HCT116 (cell line): ENCODE measurements at regions not wholly inside any gene's neighbourhood (a gene's known extent, or its start where the extent isn't known, plus 50 kb on each side); places are given as distances from the start of the nearest gene placed in this dataset.

Experiments used
- ATAC-seq: fragments of 200-7000 bp; cut with Tn5 transposase; 2 replicates; pipeline ENCODE4 v1.9.1; 2020; ENCODE audit warnings: mild to moderate bottlenecking, moderate library complexity
- BruUV-seq: library from RNA; stranded (reverse); fragments of 400-500 nt; replicated peaks from 2 replicates; lab custom pipeline; 2021; lab: Mats Ljungman, UMichigan
- CTCF ChIA-PET: fragments of 300-600 bp; sonication (Branson Sonifier 250); formaldehyde crosslinking; loops from one replicate; lab custom pipeline; 2021; ENCODE audit warnings: antibody characterized with exemption; lab: Charles Lee
- POLR2A ChIA-PET: fragments of 300-600, 350-600 bp; sonication (Branson Sonifier 250); formaldehyde crosslinking; loops from one replicate; lab custom pipeline; 2021; ENCODE audit warnings: antibody characterized with exemption; lab: Charles Lee
- RAD21 ChIA-PET, 2 experiments: fragments of 300-600 bp; sonication (Branson Sonifier 250); formaldehyde crosslinking; loops; one replicate each; lab custom pipeline; 2023; ENCODE audit warnings: low total read pairs in 2 of 2; ENCODE audit not compliant: uncharacterized antibody in 2 of 2, unreplicated experiment in 2 of 2, low non-redundant PET in 1 of 2; lab: Charles Lee
- DNase-seq: peaks from one replicate; pipeline ENCODE4 v3.0.0-alpha.2; 2010; ENCODE audit warnings: low read depth, low spot score
- H2AFZ ChIP-seq: fragments of 200-600 bp; shearing (Covaris generic), sonication (generic); 2 replicates; pipeline ENCODE4 v1.6.1; 2017; ENCODE audit warnings: low read depth, mixed run types, mixed read lengths, antibody characterized with exemption, low read length; ENCODE audit not compliant: poor library complexity, severe bottlenecking
- H3K27ac ChIP-seq: 2 replicates; pipeline ENCODE4 v1.5.1; 2012; ENCODE audit warnings: low read depth, low read length
- H3K27me3 ChIP-seq: fragments of 200-600 bp; sonication (generic); 2 replicates; pipeline ENCODE4 v1.6.1; 2016; ENCODE audit warnings: mixed run types, low read length, mixed read lengths; ENCODE audit not compliant: insufficient read depth
- H3K36me3 ChIP-seq, 2 experiments: fragments of 200-500 bp in 1 of 2; fragments of 200-600 bp in 1 of 2; sonication (Bioruptor generic) in 1 of 2; sonication (generic) in 1 of 2; 2 replicates each; pipeline versions ENCODE4 v1.5.1 to v1.6.1; 2014 to 2016; ENCODE audit warnings: low read length in 2 of 2, inconsistent platforms in 1 of 2, mixed read lengths in 1 of 2, mixed run types in 1 of 2; ENCODE audit not compliant: insufficient read depth in 2 of 2, control insufficient read depth in 1 of 2
- H3K4me1 ChIP-seq, 2 experiments: fragments of 200-600 bp in 1 of 2; sonication (generic) in 1 of 2; 2 replicates each; pipeline versions ENCODE4 v1.5.1 to v1.6.1; 2012 to 2017; ENCODE audit warnings: low read length in 2 of 2, inconsistent platforms in 1 of 2, mild to moderate bottlenecking in 1 of 2, mixed read lengths in 1 of 2, mixed run types in 1 of 2, moderate library complexity in 1 of 2; ENCODE audit not compliant: insufficient read depth in 2 of 2, control insufficient read depth in 1 of 2
- H3K4me2 ChIP-seq: fragments of 200-600 bp; sonication (generic); 2 replicates; pipeline ENCODE4 v1.6.1; 2017; ENCODE audit warnings: mixed run types, low read length, mixed read lengths
- H3K4me3 ChIP-seq, 2 experiments: fragments of 200-600 bp in 1 of 2; sonication (generic) in 1 of 2; replicated peaks in 1 of 2; 2 replicates each; pipeline ENCODE4 v1.5.1; 2011 to 2016; ENCODE audit warnings: low read length in 2 of 2, control low read depth in 1 of 2, low read depth in 1 of 2, mild to moderate bottlenecking in 1 of 2, mixed read lengths in 1 of 2, mixed run types in 1 of 2
- H3K79me2 ChIP-seq: fragments of 200-600 bp; sonication (generic); 2 replicates; pipeline ENCODE4 v1.6.1; 2017; ENCODE audit warnings: mild to moderate bottlenecking, mixed run types, low read length, moderate library complexity, mixed read lengths; ENCODE audit not compliant: insufficient read depth
- H3K9ac ChIP-seq: fragments of 200-600 bp; sonication (generic); 2 replicates; pipeline ENCODE4 v1.6.1; 2016; ENCODE audit warnings: low read length, mixed read lengths
- H3K9me2 ChIP-seq: fragments of 200-600 bp; sonication (generic), shearing (Covaris generic); 2 replicates; pipeline ENCODE4 v1.6.1; 2017; ENCODE audit warnings: mixed run types, mild to moderate bottlenecking, moderate library complexity; ENCODE audit not compliant: insufficient read depth
- H3K9me3 ChIP-seq, 2 experiments: fragments of 200-500 bp in 1 of 2; fragments of 200-600 bp in 1 of 2; sonication (Bioruptor generic) in 1 of 2; sonication (generic) in 1 of 2; 2 replicates each; pipeline ENCODE4 v1.6.1; 2014 to 2017; ENCODE audit warnings: low read length in 2 of 2, mixed read lengths in 2 of 2, inconsistent platforms in 1 of 2, low read depth in 1 of 2, mild to moderate bottlenecking in 1 of 2, mixed run types in 1 of 2, moderate library complexity in 1 of 2; ENCODE audit not compliant: control insufficient read depth in 1 of 2, insufficient read depth in 1 of 2
- H4K20me1 ChIP-seq: fragments of 200-600 bp; sonication (generic), shearing (Covaris generic); 2 replicates; pipeline ENCODE4 v1.6.1; 2017; ENCODE audit warnings: mixed run types, mild to moderate bottlenecking, moderate library complexity; ENCODE audit not compliant: insufficient read depth
- CEBPB ChIP-seq: IDR thresholded peaks from 2 replicates; pipeline ENCODE4 v1.6.1; 2012; ENCODE audit warnings: low read depth
- EGR1 ChIP-seq: IDR thresholded peaks from 2 replicates; pipeline ENCODE4 v1.6.1; 2012; ENCODE audit warnings: low read depth
- ELF1 ChIP-seq: IDR thresholded peaks from 2 replicates; pipeline ENCODE4 v1.6.1; 2012; ENCODE audit warnings: low read depth, borderline replicate concordance
- EZH2 ChIP-seq: fragments of 200-600 bp; sonication (generic); IDR thresholded peaks from 2 replicates; pipeline ENCODE4 v1.6.1; 2017; ENCODE audit warnings: antibody characterized with exemption, mixed run types
- EZH2phosphoT487 ChIP-seq: fragments of 200-600 bp; IDR thresholded peaks from 2 replicates; pipeline ENCODE4 v1.6.1; 2018; ENCODE audit warnings: antibody characterized with exemption, borderline replicate concordance
- FOSL1 ChIP-seq: IDR thresholded peaks from 2 replicates; pipeline ENCODE4 v1.6.1; 2012; ENCODE audit warnings: low read depth
- POLR2A ChIP-seq: IDR thresholded peaks from 2 replicates; pipeline ENCODE4 v1.7.0; 2011; ENCODE audit warnings: borderline replicate concordance; ENCODE audit not compliant: insufficient read depth, insufficient read length; ENCODE audit errors: extremely low read depth
- POLR2AphosphoS5 ChIP-seq: IDR thresholded peaks from 2 replicates; pipeline ENCODE4 v1.6.1; 2011; ENCODE audit warnings: mild to moderate bottlenecking, low read depth, low read length, moderate library complexity
- RAD21 ChIP-seq: IDR thresholded peaks from 2 replicates; pipeline ENCODE4 v1.6.1; 2012; ENCODE audit warnings: low read depth, mild to moderate bottlenecking
- SIN3A ChIP-seq: IDR thresholded peaks from 2 replicates; pipeline ENCODE4 v1.6.1; 2012; ENCODE audit warnings: low read depth
- SRF ChIP-seq: IDR thresholded peaks from 2 replicates; pipeline ENCODE4 v1.6.1; 2012; ENCODE audit warnings: low read depth
- TCF7L2 ChIP-seq: IDR thresholded peaks from 2 replicates; pipeline ENCODE4 v1.7.0; 2011; ENCODE audit warnings: borderline replicate concordance, inconsistent platforms; ENCODE audit not compliant: insufficient read depth, insufficient read length; ENCODE audit errors: extremely low read depth
- YY1 ChIP-seq: IDR thresholded peaks from 2 replicates; pipeline ENCODE4 v1.6.1; 2011; ENCODE audit warnings: low read length, low read depth, moderate library complexity, mild to moderate bottlenecking; ENCODE audit not compliant: insufficient replicate concordance; ENCODE audit errors: extremely low read depth
- intact Hi-C: fragments of 100-400 bp; cut with micrococcal nuclease; formaldehyde crosslinking; loops from 2 replicates; pipeline ENCODE4 v1.10.0; 2022
- TF ChIP-seq, protein P1 (sequence below): IDR thresholded peaks from 2 replicates; pipeline ENCODE4 v1.6.1; 2011; ENCODE audit warnings: mild to moderate bottlenecking, low read length, moderate library complexity; ENCODE audit not compliant: insufficient replicate concordance; ENCODE audit errors: extremely low read depth
- TF ChIP-seq, protein P2 (sequence below): IDR thresholded peaks from 2 replicates; pipeline ENCODE4 v1.6.1; 2012
- TF ChIP-seq, protein P3 (sequence below), 3 experiments: fragments of 200-600 bp in 1 of 3; sonication (generic) in 1 of 3; IDR thresholded peaks in 2 of 3; conservative IDR thresholded peaks in 1 of 3; 2 replicates each; pipeline ENCODE4 v1.5.1; 2012 to 2017; ENCODE audit warnings: low read depth in 2 of 3, low read length in 2 of 3, antibody characterized with exemption in 1 of 3, borderline replicate concordance in 1 of 3, control low read depth in 1 of 3, mild to moderate bottlenecking in 1 of 3, mixed read lengths in 1 of 3, mixed run types in 1 of 3, moderate library complexity in 1 of 3; ENCODE audit not compliant: insufficient read depth in 1 of 3

DNA sequence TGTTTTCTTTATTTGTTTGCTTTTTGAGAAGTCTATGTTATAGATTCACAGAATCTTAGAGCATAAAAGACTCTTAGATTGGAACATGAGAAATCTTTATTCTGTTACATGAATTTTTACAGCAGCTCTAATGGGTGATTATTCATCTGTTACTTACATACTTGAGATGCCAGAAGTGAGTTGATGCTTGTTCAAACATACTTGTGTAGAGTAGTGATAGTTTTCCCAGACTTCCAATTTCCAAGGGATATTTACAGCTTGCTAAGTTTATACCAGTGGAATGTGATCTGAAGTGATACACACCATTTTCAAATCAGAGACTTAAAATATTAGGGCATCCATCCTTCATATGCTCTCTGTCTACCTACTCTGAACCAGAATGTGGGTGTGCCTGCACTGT lies 252.9 kb upstream of the SMIM31 start:
- no peak overlapping the region for H3K9ac ChIP-seq
- POLR2A ChIA-PET, result no interaction called here
- H3K27ac ChIP-seq, result no peak overlapping the region
- no peak for DNase-seq
- no peak overlapping the region for H3K4me2 ChIP-seq
- TF ChIP-seq SIN3A (no peak), FOSL1 (no peak), TCF7L2 (no peak), POLR2A (no peak), POLR2AphosphoS5 (no peak), EZH2 (no peak), SRF (no peak), EGR1 (no peak), CEBPB (no peak), EZH2phosphoT487 (no peak), YY1 (no peak), RAD21 (no peak), ELF1 (no peak)
- TF ChIP-seq, protein P1, sequence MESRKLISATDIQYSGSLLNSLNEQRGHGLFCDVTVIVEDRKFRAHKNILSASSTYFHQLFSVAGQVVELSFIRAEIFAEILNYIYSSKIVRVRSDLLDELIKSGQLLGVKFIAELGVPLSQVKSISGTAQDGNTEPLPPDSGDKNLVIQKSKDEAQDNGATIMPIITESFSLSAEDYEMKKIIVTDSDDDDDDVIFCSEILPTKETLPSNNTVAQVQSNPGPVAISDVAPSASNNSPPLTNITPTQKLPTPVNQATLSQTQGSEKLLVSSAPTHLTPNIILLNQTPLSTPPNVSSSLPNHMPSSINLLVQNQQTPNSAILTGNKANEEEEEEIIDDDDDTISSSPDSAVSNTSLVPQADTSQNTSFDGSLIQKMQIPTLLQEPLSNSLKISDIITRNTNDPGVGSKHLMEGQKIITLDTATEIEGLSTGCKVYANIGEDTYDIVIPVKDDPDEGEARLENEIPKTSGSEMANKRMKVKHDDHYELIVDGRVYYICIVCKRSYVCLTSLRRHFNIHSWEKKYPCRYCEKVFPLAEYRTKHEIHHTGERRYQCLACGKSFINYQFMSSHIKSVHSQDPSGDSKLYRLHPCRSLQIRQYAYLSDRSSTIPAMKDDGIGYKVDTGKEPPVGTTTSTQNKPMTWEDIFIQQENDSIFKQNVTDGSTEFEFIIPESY, result no peak
- TF ChIP-seq, protein P2, sequence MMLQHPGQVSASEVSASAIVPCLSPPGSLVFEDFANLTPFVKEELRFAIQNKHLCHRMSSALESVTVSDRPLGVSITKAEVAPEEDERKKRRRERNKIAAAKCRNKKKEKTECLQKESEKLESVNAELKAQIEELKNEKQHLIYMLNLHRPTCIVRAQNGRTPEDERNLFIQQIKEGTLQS, result no peak
- TF ChIP-seq, protein P3, sequence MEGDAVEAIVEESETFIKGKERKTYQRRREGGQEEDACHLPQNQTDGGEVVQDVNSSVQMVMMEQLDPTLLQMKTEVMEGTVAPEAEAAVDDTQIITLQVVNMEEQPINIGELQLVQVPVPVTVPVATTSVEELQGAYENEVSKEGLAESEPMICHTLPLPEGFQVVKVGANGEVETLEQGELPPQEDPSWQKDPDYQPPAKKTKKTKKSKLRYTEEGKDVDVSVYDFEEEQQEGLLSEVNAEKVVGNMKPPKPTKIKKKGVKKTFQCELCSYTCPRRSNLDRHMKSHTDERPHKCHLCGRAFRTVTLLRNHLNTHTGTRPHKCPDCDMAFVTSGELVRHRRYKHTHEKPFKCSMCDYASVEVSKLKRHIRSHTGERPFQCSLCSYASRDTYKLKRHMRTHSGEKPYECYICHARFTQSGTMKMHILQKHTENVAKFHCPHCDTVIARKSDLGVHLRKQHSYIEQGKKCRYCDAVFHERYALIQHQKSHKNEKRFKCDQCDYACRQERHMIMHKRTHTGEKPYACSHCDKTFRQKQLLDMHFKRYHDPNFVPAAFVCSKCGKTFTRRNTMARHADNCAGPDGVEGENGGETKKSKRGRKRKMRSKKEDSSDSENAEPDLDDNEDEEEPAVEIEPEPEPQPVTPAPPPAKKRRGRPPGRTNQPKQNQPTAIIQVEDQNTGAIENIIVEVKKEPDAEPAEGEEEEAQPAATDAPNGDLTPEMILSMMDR (IDR thresholded peaks at IDR 0.05 in 2 of 3, conservative IDR thresholded peaks at IDR 0.05 in 1 of 3; ENCODE audit: borderline replicate concordance in 1 of 3, insufficient read depth in 1 of 3, low read depth in 2 of 3, low read length in 2 of 3), result no peak
- TF ChIP-seq, all 23 proteins: peak for 0
- Histone ChIP-seq H4K20me1 (no peaks in the 10 kb centered on the region), H3K36me3 (no peaks in the 10 kb centered on the region), H3K4me3 (no peak overlapping the region), H3K9me3 (no peaks in the 10 kb centered on the region), H3K4me1 (no peaks in the 10 kb centered on the region), H3K79me2 (no peaks in the 10 kb centered on the region), H2AFZ (peak overlapping the region; percentile 32), H3K27me3 (no peaks in the 10 kb centered on the region), H3K9me2 (no peaks in the 10 kb centered on the region)
- ChIA-PET RAD21 (no interaction called here), CTCF (no interaction called here)
- BruUV-seq, result no TSS peak
- ATAC-seq, result no peak
- intact Hi-C loops, result no loop called here
